CD14-positive monocyte (primary cell): ENCODE measurements at regions not wholly inside any gene's neighbourhood (a gene's known extent, or its start where the extent isn't known, plus 50 kb on each side); places are given as distances from the start of the nearest gene placed in this dataset.
A peak's percentile ranks its signal among the peaks of the same experiment; 100 is the strongest.
"Not testable (repeated sequence)": the region's sequence is repeated elsewhere in the genome, so short reads cannot be mapped to it uniquely, and the experiment has no call there.

Source experiments
- DNase-seq, 3 donors: peaks; one replicate each; pipeline ENCODE4 v3.0.0-alpha.2; 2011 to 2022
- H2AFZ ChIP-seq: 2 replicates; pipeline ENCODE4 v1.6.0; 2012; ENCODE audit warnings: mild to moderate bottlenecking, low read depth, low read length, inconsistent platforms; ENCODE audit not compliant: insufficient read depth, poor library complexity, severe bottlenecking
- H3K27ac ChIP-seq, 2 donors: 1 replicate in 1 of 2; 2 replicates in 1 of 2; pipeline ENCODE4 v1.5.1; 2012 to 2013; ENCODE audit warnings: low read length in 2 of 2, control low read depth in 1 of 2, inconsistent platforms in 1 of 2, low read depth in 1 of 2, mild to moderate bottlenecking in 1 of 2
- H3K27me3 ChIP-seq, 2 donors: one replicate each; pipeline versions ENCODE4 v1.6.0 to v1.6.1; 2011 to 2013; ENCODE audit warnings: low read length in 2 of 2; ENCODE audit not compliant: control insufficient read depth in 2 of 2, insufficient read depth in 2 of 2
- H3K36me3 ChIP-seq, 2 donors: replicated peaks in 1 of 2; 1 replicate in 1 of 2; 2 replicates in 1 of 2; pipeline versions ENCODE4 v1.5.1 to v1.6.1; 2012 to 2013; ENCODE audit warnings: low read length in 2 of 2, control low read depth in 1 of 2, inconsistent platforms in 1 of 2, mild to moderate bottlenecking in 1 of 2; ENCODE audit not compliant: insufficient read depth in 2 of 2, control insufficient read depth in 1 of 2
- H3K4me1 ChIP-seq, 2 donors: 1 replicate in 1 of 2; 2 replicates in 1 of 2; pipeline versions ENCODE4 v1.5.1 to v1.6.1; 2012 to 2013; ENCODE audit warnings: low read length in 2 of 2, control low read depth in 1 of 2, inconsistent platforms in 1 of 2, mild to moderate bottlenecking in 1 of 2, moderate library complexity in 1 of 2; ENCODE audit not compliant: insufficient read depth in 2 of 2, control insufficient read depth in 1 of 2
- H3K4me2 ChIP-seq: replicated peaks from 2 replicates; pipeline ENCODE3; 2012; ENCODE audit warnings: low read length, moderate library complexity, mild to moderate bottlenecking; ENCODE audit not compliant: poor library complexity, severe bottlenecking; ENCODE audit errors: extremely low read depth
- H3K4me3 ChIP-seq, 3 experiments: fragments of 200-600 bp in 1 of 3; sonication (generic) in 1 of 3; replicated peaks in 1 of 3; 1 replicate in 2 of 3; 2 replicates in 1 of 3; pipeline ENCODE4 v1.5.1; 2011 to 2013; ENCODE audit warnings: low read length in 3 of 3, mild to moderate bottlenecking in 3 of 3, control low read depth in 2 of 3, low read depth in 2 of 3, inconsistent platforms in 1 of 3, moderate library complexity in 1 of 3
- H3K79me2 ChIP-seq: 2 replicates; pipeline ENCODE4 v1.6.0; 2012; ENCODE audit warnings: mild to moderate bottlenecking, control low read depth, inconsistent platforms, low read length, moderate library complexity; ENCODE audit not compliant: insufficient read depth
- H3K9ac ChIP-seq: 2 replicates; pipeline ENCODE4 v1.6.0; 2017; ENCODE audit warnings: low read length, mild to moderate bottlenecking; ENCODE audit not compliant: insufficient read depth, poor library complexity, severe bottlenecking
- H3K9me3 ChIP-seq, 2 donors: replicated peaks in 1 of 2; 1 replicate in 1 of 2; 2 replicates in 1 of 2; pipeline versions ENCODE4 v1.5.1 to v1.6.1; 2012 to 2013; ENCODE audit warnings: low read length in 2 of 2, control low read depth in 1 of 2; ENCODE audit not compliant: control insufficient read depth in 1 of 2, insufficient read depth in 1 of 2
- H4K20me1 ChIP-seq: 2 replicates; pipeline ENCODE4 v1.6.0; 2012; ENCODE audit warnings: mild to moderate bottlenecking, low read length, control low read depth, moderate library complexity; ENCODE audit not compliant: insufficient read depth
- H3K27ac Mint-ChIP-seq, 7 donors: one replicate each; pipeline ENCODE4 v1.8.0; 2020; ENCODE audit warnings: mild to moderate bottlenecking in 7 of 7, mixed read lengths in 7 of 7, moderate library complexity in 6 of 7, inconsistent platforms in 2 of 7
- H3K27me3 Mint-ChIP-seq, 3 donors: one replicate each; pipeline ENCODE4 v1.8.0; 2021 to 2022; ENCODE audit warnings: low read depth in 3 of 3, mild to moderate bottlenecking in 3 of 3, mixed read lengths in 3 of 3, moderate library complexity in 3 of 3, inconsistent platforms in 1 of 3
- H3K36me3 Mint-ChIP-seq, 2 donors: one replicate each; pipeline ENCODE4 v1.8.0; 2020; ENCODE audit warnings: mixed read lengths in 2 of 2, inconsistent platforms in 1 of 2, mild to moderate bottlenecking in 1 of 2
- H3K4me1 Mint-ChIP-seq: one replicate; pipeline ENCODE4 v1.8.0; 2020; ENCODE audit warnings: mild to moderate bottlenecking, mixed read lengths
- H3K4me3 Mint-ChIP-seq, 2 donors: one replicate each; pipeline ENCODE4 v1.8.0; 2020; ENCODE audit warnings: mild to moderate bottlenecking in 2 of 2, mixed read lengths in 2 of 2, moderate library complexity in 1 of 2
- H3K9me3 Mint-ChIP-seq, 7 donors: one replicate each; pipeline ENCODE4 v1.8.0; 2020 to 2022; ENCODE audit warnings: mixed read lengths in 7 of 7, mild to moderate bottlenecking in 6 of 7, moderate library complexity in 6 of 7, inconsistent platforms in 2 of 7
- WGBS: methylation state at CpG from one replicate; pipeline ENCODE4 v1.1.5; 2013; ENCODE audit warnings: missing lambda C conversion rate; ENCODE audit not compliant: insufficient coverage; 5-methylcytosine and 5-hydroxymethylcytosine counted together
- intact Hi-C, 2 donors: fragments of 100-400 bp; cut with micrococcal nuclease; formaldehyde crosslinking; loops; one replicate each; pipeline versions ENCODE4 v1.15.0 to v1.15.1; 2023

GRCh38 chr9:42335342-42335741 is 151.9 kb downstream of the SPATA31A6 start:
- H3K4me1 ChIP-seq, H3K79me2 ChIP-seq, H3K9me3 ChIP-seq, H3K4me1 Mint-ChIP-seq, H3K9ac ChIP-seq, H2AFZ ChIP-seq, H3K36me3 ChIP-seq, H3K4me3 Mint-ChIP-seq, H3K27me3 ChIP-seq, H4K20me1 ChIP-seq, DNase-seq, H3K27me3 Mint-ChIP-seq, H3K27ac Mint-ChIP-seq, H3K27ac ChIP-seq, intact Hi-C loops, H3K4me2 ChIP-seq, H3K4me3 ChIP-seq, H3K36me3 Mint-ChIP-seq: not testable (repeated sequence)
- peaks cover 3 to 17% (median 4%) of the 10 kb centered on the region in 7 donors for H3K9me3 Mint-ChIP-seq

DNA sequence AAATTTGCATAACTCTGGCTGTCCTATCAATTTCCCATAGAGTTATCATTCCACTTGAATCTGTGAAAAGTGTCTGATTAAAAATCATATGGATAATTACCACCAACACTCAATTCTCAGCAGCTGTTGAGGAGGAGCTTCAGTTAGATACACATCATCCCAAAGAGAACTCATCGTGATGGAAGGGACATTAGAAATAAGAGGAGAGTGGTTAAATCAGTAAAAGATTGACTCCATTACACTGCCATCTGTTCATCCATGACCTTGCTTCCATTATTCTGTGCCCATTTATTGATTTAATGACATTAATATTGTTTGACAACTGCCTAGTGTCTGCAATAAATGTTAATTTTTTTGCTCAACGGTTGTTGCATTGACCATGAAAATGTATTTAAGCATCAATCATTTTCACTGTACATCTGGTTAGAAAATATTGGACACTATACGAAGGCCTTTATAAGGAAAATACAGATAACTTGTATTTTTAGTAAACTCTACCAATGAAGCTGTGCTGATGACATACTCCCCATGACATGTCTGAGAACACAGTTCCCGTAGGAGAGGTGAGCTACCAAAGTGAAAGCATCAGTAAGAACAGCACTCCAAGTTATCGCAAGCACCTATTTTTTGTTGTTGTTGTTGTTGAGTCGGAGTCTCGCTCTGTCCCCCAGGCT is 152.7 kb downstream of the SPATA31A6 start:
- intact Hi-C loops, H3K4me2 ChIP-seq, H3K27ac Mint-ChIP-seq, H3K9me3 ChIP-seq, H3K36me3 ChIP-seq, H3K4me1 Mint-ChIP-seq, H2AFZ ChIP-seq, H4K20me1 ChIP-seq, H3K36me3 Mint-ChIP-seq, H3K4me1 ChIP-seq, H3K27me3 Mint-ChIP-seq, H3K27me3 ChIP-seq, H3K9ac ChIP-seq, H3K4me3 Mint-ChIP-seq, H3K27ac ChIP-seq, H3K4me3 ChIP-seq, DNase-seq, H3K79me2 ChIP-seq: not testable (repeated sequence)
- H3K9me3 Mint-ChIP-seq, result peaks cover 0 to 15% (median 2%) of the 10 kb centered on the region in 7 donors
- 79% methylated on average over 4 of the region's 7 CpGs for WGBS

DNA sequence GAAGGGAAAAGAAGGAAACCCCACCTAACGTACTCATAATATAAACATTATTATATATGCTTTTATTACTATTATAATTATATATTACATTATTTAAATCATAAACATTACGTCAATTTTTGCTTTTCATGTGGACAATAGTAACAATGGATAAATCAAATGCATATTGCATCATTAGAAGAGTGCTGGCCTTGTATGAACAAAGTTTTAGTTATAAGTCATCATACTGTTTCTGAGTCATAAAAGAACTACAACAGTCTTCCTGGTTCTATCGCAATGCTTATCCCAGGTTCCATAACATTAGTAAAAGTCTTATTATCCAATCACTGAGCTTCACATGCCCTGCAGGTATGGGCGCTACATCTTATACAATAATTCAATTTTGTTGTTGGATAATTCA is 154.8 kb downstream of the SPATA31A6 start:
- H3K36me3 Mint-ChIP-seq, H3K27me3 ChIP-seq, H3K36me3 ChIP-seq, H3K79me2 ChIP-seq, H3K27ac ChIP-seq, H3K4me3 ChIP-seq, intact Hi-C loops, H3K4me1 ChIP-seq, H3K9me3 Mint-ChIP-seq, H3K4me1 Mint-ChIP-seq, H3K27ac Mint-ChIP-seq, H3K4me3 Mint-ChIP-seq, DNase-seq, H3K4me2 ChIP-seq, H4K20me1 ChIP-seq, H3K27me3 Mint-ChIP-seq, H2AFZ ChIP-seq, H3K9ac ChIP-seq, H3K9me3 ChIP-seq: not testable (repeated sequence)
- WGBS, result no CpG with 5 or more reads among the region's 4 CpGs

GRCh38 chr9:42339671-42340434 is 156.4 kb downstream of the SPATA31A6 start:
- H3K27me3 Mint-ChIP-seq, H3K9ac ChIP-seq, H3K4me3 Mint-ChIP-seq, H3K79me2 ChIP-seq, H2AFZ ChIP-seq, H4K20me1 ChIP-seq, DNase-seq, H3K9me3 ChIP-seq, H3K27ac ChIP-seq, intact Hi-C loops, H3K4me1 Mint-ChIP-seq, H3K4me3 ChIP-seq, H3K4me1 ChIP-seq, H3K4me2 ChIP-seq, H3K27me3 ChIP-seq, H3K36me3 ChIP-seq, H3K36me3 Mint-ChIP-seq: not testable (repeated sequence)
- Mint-ChIP-seq H3K27ac (peak overlapping the region in 1 of 7 donors; percentile 11), H3K9me3 (peaks cover 0 to 16% (median 2%) of the 10 kb centered on the region in 7 donors)
- WGBS, result 57% methylated on average over 1 of the region's 2 CpGs
